HG02870 (cell line): ENCODE measurements at regions not wholly inside any gene's neighbourhood (a gene's known extent, or its start where the extent isn't known, plus 50 kb on each side); places are given as distances from the start of the nearest gene placed in this dataset.
"Not testable (repeated sequence)": the region's sequence is repeated elsewhere in the genome, so short reads cannot be mapped to it uniquely, and the experiment has no call there.

ENCODE experiments used
- ATAC-seq: cut with Tn5 transposase; IDR thresholded peaks from one replicate; pipeline ENCODE4 v1.9.1; 2021; ENCODE audit warnings: mild to moderate bottlenecking, moderate library complexity; ENCODE audit not compliant: unreplicated experiment

DNA sequence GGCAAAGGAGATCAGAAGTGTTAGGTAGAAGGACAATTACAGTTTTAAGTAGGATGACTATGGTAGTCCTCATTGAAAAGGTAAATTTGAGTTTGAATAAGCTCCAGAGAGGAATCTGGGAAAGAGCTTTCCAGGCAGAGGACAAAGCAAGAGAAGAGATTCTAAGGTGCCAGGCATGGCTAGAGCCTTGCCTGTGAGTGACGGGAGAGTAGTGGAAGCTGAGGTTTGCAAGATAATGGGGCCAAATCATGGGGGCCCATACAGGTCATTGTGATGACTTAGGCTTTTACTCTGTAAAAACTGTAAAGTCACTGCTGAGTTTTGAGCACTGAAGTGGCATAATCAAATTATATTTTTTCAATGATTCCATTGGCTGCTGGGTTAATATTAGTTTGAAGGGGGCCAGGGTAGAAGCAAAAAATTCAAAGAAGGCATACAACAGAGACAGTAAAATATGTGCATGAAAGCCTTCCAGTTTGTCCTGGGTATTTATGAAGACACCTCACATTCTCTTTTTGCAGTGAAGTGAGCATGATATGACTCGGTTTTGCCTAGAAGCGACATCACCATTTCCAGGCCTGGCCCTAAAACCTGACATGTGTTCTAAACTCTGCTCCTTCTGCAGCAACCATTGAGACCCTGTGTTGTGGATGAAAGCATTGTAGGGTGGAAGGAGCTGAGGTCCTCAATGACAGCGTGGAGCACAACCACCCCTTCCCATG, 279.8 kb upstream of the TNC start:
- peak; percentile 40 for ATAC-seq

DNA sequence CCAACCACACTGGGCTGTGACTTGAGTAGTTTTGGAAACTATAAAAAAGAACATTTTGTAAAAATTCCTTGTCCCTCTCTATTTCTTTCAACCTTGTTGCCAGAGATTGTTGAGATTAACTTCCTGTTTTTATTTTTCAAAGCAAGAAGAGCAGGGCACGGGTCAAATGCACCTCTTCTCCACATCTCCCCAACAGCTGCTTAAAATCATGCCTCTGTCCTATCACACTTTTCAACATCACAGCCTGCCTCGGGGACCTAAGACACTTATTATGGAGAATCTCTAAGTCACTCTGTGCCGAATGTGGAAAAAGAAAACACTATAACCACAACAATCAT, 280.3 kb upstream of the TNC start:
- ATAC-seq, result peak; percentile 22

DNA sequence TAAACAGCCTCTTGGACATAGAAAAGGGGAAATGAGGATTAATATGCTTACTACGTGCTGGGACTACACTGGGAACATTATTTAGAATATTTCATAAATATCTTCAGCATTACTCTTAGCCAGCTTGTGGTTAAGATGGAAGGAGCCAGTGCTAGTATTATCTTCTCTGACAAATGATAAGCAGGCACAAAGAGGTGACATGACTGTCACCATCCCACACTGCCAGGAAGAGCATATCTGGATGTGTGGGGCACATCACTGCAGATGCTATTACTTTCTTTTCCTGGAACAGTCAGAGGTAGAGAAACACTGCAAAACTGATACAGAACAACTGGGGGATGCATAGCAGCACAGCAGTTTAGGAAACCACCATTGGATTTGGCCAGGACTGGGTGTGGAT, 281.0 kb upstream of the TNC start:
- ATAC-seq, result no peak

DNA sequence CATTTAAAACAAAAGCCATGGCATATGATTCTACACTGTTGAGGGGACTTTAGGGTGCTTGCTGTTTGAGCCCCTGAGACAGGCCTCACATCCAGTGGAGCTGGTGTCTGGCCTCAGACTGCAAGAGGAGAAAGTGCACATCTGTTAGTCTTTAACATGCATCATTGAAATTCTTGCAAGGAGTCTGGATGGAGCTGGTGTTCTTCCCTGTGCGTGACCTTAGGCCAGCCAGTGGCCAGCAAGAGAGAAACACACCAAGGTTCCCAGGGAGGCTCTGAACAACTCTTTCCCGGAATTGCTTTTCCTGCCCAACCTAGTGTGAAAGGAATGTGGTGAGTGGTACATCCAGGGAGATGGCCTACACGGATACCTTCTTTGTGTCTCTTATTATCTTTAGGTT, 282.8 kb upstream of the TNC start:
- no peak for ATAC-seq

DNA sequence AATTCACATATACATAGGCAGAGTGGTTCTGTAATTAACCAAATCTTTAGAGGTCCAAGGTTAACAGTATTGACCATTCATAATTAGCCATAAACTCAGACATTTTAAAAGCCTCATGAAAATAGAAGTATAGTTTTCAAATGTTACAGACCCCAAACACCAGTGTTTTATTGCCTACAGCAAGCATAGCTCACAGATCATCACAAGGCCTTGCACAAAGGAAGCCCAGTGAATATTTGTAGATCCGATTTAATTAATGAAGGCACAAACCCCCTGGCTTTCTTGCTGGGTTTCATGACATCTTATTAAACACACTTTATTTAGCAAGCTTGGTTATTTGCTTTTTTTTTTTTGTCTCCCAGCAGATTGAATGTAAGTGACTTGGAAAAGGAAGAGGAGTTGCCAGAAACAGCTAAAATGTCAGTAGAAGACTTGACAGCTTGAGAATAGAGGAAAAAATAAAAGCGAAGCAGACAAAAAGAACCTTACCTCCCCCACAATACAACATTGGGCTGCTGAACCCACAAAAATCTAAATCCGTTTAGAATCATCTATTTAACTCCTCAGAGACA, 283.9 kb upstream of the TNC start:
- no peak for ATAC-seq

DNA sequence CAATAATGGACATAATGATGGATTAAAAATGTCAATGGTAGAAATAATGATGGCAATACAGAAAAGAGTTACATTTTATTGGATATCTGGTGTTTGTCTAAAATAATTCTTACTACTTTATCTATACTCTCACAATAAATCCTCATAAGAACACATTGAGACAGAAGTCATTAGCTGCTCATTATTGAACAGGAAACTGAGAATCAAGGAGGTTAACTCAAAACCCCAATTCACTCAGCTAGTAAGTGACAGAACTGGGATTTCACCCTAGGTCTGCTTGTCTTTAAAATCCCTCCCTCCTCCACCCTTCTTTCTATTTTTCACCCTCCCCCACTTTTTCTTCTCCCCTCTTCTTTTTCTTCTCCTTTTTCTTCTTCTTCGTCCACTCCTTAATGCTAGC, 285.8 kb upstream of the TNC start:
- no peak for ATAC-seq

DNA sequence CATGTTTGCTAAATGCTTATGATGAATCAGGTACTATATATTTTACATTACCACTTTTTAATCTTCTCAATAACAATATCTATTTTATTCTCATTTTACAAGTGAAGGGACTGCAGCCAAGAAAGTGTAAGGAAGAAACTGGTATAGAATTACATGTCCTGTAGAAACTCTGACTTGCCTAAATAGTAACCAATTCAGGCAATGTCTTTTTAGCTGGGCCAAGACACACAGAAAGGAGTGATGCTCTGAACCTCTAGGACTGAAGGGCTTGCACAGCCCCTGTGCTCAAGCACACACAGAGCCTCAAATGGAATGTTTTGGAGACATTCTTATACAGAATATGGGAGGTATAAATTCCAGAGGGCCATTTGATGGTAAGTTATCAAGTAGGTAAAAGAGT, 286.4 kb upstream of the TNC start:
- no peak for ATAC-seq

DNA sequence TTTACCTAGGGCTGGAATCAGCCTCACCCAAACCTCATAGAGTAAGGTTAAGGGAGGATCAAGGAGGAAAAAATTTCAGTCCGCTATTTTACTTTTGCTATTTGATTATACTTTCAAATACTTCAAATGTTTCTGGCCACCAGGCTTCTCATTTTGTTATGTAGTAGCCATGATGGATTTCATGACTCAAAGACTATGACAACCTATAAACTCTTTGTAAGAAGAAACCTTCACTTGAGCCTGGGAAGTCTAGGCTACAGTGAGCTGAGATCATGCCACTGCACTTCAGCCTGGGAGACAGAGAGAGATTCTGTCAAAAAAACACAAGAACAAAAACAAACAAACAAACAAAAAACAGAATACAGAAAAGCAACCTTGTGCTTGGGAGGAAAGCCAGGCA, 293.6 kb upstream of the TNC start:
- no peak for ATAC-seq

DNA sequence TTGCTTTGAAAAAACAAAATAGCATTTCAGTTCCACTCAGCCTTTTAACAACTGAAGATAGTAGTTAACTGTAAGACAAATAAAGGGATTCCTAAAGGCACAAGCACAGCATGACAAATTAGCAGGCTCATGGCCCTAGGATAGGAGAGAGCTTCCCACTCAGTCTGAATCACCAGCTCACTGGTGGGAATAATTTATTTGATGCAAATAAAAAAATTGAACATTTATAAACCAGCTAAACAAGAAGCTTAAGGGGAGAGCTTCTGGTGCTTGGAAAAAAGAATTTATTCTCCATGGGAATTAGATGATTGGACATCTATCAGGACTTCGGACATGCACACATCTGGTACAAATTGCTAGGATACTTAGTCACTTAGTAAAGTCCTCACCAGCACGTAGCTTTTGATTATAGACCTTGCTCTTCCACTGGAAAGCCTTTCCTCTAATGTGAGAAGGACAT, 294.1 kb upstream of the TNC start:
- ATAC-seq, result no peak

DNA sequence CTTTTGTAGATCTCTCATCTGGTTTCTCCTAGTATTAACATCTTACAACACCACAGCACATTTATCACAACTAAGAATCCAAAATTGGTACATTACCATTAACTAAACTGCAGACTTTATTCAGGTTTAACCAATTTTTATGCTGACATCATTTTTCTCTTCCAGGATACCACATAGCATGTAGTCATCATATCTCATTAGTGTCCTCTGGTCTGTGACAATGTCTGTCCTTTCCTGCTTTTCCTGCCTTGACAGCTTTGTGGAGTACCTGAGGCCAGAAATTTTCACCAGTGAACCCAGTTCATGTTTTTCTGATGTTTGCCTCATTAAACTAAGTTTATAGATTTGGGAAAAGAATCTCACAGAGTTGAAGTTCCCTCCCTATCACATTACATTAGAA, 294.7 kb upstream of the TNC start:
- ATAC-seq, result no peak

DNA sequence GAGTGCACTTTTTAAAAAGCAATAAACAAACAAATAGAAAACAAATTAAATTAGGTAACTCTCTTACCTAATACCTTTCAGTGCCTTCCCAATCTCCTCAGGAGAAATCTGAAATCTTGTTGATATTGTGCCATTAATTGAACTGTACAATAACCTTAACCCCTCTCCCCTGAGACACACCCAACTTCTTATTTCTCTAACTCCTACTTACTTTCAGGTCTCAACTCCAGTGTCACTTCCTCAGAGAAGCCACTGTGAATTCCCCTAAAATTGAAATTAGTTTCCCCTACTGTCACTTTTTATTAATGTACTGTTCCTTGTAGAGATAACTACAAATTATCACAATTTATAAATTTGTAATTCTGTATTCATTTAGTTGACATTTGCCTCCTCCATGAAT, 295.3 kb upstream of the TNC start:
- ATAC-seq, result peak; percentile 70

DNA sequence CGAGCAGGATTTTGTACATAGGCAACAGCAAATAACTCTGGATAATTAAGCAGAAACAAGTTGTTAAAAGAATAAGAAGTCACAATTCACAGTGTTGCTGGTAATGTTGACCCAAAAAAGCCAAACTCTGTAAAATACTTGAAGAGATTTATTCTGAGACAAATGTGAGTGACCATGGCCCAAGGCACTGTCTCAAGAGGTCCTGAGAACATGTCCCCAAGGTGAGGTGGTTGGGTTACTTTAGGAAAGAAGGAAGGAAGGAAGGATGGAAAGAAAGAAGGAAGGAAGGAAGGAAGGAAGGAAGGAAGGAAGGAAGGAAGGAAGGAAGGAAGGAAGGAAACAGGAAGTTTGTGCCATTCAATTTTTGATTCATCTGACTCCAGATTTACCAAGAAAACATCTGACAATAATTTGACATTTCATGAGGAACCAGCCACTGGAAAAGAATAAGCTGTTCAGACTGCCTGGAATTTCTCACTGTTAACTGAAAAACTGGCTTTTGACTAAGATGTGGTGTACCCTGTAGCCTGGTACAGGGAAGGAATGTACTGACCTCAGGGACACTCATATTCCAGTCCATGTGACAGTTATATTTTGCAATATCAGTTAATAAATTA, 295.9 kb upstream of the TNC start:
- ATAC-seq, result no peak

DNA sequence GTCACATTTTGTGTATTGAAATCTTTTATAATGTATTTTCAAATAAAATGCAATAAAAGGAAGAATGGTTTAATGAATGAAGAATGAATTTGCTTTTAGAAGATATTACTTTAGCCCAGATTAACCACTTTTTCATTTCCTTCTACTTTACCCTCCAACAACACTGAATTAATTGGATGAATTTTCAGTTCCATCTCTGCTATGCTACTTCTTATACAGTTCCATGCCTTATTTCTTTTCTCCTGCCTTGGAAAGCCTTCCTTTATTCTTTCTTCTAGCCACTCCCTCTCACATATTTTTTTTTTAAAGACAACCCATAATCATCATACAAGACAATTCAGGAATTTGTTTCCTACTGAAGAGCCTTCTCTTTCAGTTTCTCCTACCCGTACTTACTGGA, 296.6 kb upstream of the TNC start:
- ATAC-seq, result no peak

DNA sequence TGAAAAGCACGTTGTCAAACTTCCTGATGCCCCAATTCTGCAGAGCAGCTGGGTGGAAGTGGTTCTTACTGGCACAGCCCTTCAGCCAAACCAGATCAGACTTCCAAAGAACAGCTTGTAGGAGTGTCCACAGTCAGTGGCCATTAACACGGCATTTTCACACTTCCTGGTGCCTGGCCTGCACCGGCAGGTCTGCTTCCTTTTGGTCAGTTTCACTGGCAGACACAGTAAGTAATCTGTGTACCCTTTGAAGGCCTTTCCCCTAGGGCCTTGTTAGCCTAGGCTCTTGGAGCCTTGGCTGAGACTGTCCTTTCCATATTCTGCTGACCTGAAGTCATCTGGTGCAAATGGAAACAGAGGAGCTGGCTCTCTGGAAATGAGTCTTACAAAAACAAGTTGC, 297.5 kb upstream of the TNC start:
- no peak for ATAC-seq

DNA sequence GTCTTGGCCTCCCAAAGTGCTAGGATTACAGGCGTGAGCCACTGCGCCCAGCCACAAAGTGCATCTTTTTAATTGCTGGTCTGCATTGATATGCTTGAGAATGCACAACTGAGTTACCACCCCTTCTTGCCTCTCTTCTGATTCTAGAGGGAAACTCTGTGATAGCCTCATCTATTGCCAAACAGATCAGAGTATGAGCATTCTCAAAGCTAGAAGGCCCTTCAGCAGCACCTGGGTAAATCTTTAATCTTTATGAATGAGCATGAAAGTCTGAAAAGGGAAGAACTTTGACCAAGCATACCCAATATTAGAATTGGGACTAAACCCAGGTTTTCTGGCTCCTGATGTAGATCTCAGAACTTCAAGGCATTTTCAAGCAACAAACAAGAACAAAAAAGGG, 298.3 kb upstream of the TNC start:
- no peak for ATAC-seq

DNA sequence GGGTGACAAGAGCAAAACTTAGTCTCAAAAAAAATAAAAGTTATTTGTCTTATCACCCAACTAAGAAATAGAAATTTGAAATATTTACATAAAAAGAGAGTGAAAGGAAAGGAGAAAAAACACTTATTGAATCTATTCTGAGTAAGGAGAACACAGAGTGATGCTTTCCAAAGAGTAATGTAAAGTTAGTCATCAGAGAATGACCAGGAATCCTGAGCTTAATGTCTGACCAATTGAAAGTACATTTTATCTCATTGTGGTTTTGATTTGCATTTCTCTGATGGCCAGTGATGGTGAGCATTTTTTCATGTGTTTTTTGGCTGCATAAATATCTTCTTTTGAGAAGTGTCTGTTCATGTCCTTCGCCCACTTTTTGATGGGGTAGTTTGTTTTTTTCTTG, 300.2 kb upstream of the TNC start:
- ATAC-seq, result not testable (repeated sequence)

DNA sequence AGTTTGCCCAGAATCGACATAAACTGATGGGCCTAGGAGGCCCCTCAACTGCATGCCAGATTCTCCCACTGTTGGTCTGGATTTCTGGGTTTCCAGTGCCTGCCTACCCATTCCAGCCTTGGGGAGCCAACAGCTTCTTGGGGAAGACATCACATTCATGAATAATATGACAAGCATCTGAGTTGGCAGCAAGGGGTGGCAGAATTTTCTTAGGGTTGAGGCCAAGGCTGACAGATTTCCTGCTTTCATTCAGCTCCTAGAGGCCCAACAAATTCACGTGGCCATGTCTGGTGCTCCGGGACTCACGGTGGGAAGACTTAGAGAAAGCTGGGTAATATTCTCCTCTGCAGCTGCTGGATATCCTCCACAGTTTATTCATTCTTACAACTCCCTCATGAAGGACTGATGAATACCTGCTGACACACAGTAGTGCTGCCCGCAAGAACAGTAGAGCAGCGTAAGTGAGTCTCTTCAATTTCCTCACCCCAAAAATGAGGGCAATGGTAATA, 305.0 kb upstream of the TNC start:
- ATAC-seq, result no peak

DNA sequence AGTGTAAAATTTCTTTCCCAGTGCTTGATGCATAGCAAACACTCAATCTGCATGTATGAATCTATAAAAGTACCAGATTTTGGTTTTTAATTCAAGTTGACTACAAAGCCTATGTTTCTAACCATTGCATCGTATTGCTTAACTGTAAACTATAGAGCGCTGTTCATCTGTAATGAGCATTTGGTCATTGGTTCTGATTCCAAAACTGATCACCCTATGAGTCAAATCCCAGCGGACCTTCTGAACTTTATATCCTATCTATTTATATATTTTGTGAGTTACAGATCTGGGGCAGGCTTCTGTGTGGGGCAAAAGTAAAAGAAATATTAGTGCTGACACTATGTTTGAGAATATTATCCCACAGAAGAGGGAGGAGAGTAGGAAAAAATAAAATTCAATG, 305.7 kb upstream of the TNC start:
- ATAC-seq, result no peak

DNA sequence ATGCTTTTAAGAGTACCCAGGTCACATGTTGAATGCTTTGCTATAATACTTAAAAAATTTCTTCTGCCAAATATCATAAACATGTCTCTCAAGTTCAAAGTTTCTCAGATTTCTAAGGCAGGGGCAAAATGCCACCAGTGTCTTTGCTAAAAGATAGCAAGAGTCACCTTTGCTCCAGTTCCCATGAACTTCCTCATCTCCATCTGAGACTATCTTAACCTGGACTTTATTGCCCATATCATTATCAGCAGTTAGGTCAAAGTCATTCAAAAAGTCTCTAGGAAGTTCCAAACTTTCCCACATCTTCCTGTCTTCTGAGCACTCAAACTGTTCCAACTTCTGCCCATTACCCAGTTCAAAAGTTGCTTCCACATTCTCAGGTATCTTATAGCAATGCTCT, 307.6 kb upstream of the TNC start:
- ATAC-seq, result no peak

DNA sequence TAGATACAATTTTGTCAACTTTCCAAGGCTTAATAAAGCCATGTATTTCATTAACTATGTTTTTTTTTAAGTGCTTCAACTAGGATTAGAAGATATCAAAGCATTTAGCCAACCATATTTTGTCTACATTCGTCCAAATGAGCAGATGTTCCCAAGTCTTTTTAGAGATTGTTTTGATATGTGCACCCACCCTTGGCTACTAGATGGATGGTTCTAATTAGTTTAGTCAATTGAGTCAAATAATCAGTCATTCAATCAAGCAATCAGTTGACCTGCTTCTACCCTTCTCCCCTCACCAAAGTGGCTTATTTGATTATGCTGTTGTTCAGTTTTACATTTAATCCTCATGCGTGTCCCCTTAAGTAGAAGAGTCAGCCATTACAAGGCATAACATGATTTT, 319.5 kb upstream of the TNC start:
- ATAC-seq, result no peak

DNA sequence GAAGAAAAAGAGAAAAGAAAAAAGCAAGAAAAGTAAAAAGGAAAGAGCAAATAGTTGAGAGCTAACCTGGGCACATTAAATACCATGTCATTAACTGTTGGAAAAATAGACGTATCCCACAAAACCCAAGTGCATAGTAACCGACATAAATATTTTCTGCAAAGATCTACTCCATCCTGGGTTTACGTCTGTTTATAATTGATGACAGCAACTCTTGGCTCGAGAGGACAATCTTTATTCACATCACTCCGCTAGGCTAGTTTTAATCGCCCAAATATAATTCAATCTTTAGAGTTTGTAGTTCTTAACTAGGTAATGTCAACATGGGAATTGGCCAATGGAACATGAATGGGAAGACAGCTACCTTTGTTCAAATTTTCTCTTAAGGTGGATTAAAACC, 321.7 kb upstream of the TNC start:
- ATAC-seq, result no peak

DNA sequence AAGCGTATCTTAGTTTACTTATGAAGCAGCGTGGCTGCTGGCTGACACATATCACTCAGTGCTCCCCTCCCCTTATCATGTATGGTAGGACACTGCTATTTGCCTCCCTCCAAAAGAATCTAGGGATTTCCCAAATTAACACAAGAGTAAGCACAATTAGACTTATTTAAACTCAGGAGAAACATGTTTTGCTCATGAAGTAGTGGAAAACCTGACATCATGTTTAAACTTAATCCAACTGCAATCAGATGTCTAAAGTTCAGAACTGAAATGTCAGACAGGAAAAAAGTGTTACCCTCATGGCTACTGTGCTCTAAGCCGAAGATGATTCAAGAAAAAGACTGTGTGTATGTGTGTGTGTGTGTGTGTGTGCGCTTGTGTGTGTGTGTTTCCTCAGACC, 324.1 kb upstream of the TNC start:
- no peak for ATAC-seq

DNA sequence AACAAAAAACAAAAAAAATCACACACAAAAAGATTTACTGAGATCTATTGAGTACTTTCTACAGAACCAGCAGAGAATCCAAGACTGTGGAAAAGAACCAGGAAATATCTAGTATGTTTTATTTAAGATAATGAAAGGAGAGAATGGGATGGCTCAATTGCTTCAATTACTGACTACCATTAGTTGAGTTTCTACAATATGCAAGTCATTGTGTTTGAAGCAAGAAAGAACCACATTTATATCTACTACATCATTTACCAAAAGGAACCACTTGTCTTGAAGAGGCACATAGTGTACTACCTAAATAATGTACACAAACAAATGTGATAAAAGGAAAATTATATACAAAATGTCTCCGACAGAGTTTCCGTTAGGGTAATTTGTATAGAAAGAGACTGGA, 325.9 kb upstream of the TNC start:
- no peak for ATAC-seq
